ENCODE measurements at regions not wholly inside any gene's neighbourhood (a gene's known extent, or its start where the extent isn't known, plus 50 kb on each side); places are given as distances from the start of the nearest gene placed in this dataset.
"Not testable (repeated sequence)": the region's sequence is repeated elsewhere in the genome, so short reads cannot be mapped to it uniquely, and the experiment has no call there.

- DNase-seq, result no peak
- intact Hi-C loops (cut with DNase I; ENCODE audit: low total_unique reads), result no loop called here
- TF ChIP-seq CTCF (IDR thresholded peaks at IDR 0.05), result no peak
- no peak overlapping the region for H3K4me3 ChIP-seq
- no peak overlapping the region for H3K27ac ChIP-seq
- no peaks in the 10 kb centered on the region for H3K36me3 ChIP-seq
- H3K9me3 ChIP-seq, result no peaks in the 10 kb centered on the region
- no peaks in the 10 kb centered on the region for H3K4me1 ChIP-seq
- no peaks in the 10 kb centered on the region for H3K27me3 ChIP-seq
These were observed 114.1 kb downstream of the RAB38 start for GRCh38 chr11:88061111-88061510.

- H3K4me1 ChIP-seq, result no peaks in the 10 kb centered on the region
- TF ChIP-seq CTCF (IDR thresholded peaks at IDR 0.05), result no peak
- H3K27ac ChIP-seq, result no peak overlapping the region
- intact Hi-C loops (cut with DNase I; ENCODE audit: low total_unique reads), result no loop called here
- no peak for DNase-seq
- H3K9me3 ChIP-seq, result no peaks in the 10 kb centered on the region
- no peaks in the 10 kb centered on the region for H3K27me3 ChIP-seq
- H3K4me3 ChIP-seq, result no peak overlapping the region
- H3K36me3 ChIP-seq, result no peaks in the 10 kb centered on the region
These were observed 115.9 kb downstream of the RAB38 start for GRCh38 chr11:88059326-88059725.

GRCh38 chr11:88051396-88051795, 123.8 kb downstream of the RAB38 start:
- Histone ChIP-seq H3K4me3 (no peak overlapping the region), H3K4me1 (no peaks in the 10 kb centered on the region), H3K36me3 (no peaks in the 10 kb centered on the region), H3K27ac (no peak overlapping the region), H3K9me3 (no peaks in the 10 kb centered on the region), H3K27me3 (no peaks in the 10 kb centered on the region)
- DNase-seq, result no peak
- intact Hi-C loops (cut with DNase I; ENCODE audit: low total_unique reads), result no loop called here
- TF ChIP-seq CTCF (IDR thresholded peaks at IDR 0.05), result no peak

- no peak for DNase-seq
- Histone ChIP-seq H3K27ac (no peak overlapping the region), H3K4me3 (no peak overlapping the region), H3K27me3 (no peaks in the 10 kb centered on the region), H3K4me1 (no peaks in the 10 kb centered on the region), H3K9me3 (no peaks in the 10 kb centered on the region), H3K36me3 (no peaks in the 10 kb centered on the region)
- no peak for TF ChIP-seq CTCF (IDR thresholded peaks at IDR 0.05)
- intact Hi-C loops (cut with DNase I; ENCODE audit: low total_unique reads), result no loop called here
These were observed 125.0 kb downstream of the RAB38 start for GRCh38 chr11:88050247-88050646.

- DNase-seq; H3K36me3 ChIP-seq; H3K4me3 ChIP-seq; intact Hi-C loops (cut with DNase I; ENCODE audit: low total_unique reads); H3K9me3 ChIP-seq; H3K4me1 ChIP-seq; H3K27me3 ChIP-seq; H3K27ac ChIP-seq: not testable (repeated sequence)
These were observed 130.0 kb downstream of the RAB38 start for GRCh38 chr11:88045288-88045687.

GRCh38 chr11:88044658-88045057, 130.6 kb downstream of the RAB38 start:
- DNase-seq; H3K9me3 ChIP-seq; H3K4me1 ChIP-seq; H3K27me3 ChIP-seq; intact Hi-C loops (cut with DNase I; ENCODE audit: low total_unique reads); H3K27ac ChIP-seq; H3K36me3 ChIP-seq; H3K4me3 ChIP-seq: not testable (repeated sequence)

- Histone ChIP-seq H3K9me3 (no peaks in the 10 kb centered on the region), H3K4me3 (no peak overlapping the region), H3K36me3 (no peaks in the 10 kb centered on the region), H3K27ac (no peak overlapping the region), H3K27me3 (no peaks in the 10 kb centered on the region), H3K4me1 (no peaks in the 10 kb centered on the region)
- TF ChIP-seq CTCF (IDR thresholded peaks at IDR 0.05), result no peak
- intact Hi-C loops (cut with DNase I; ENCODE audit: low total_unique reads), result no loop called here
- DNase-seq, result no peak
These were observed 132.1 kb downstream of the RAB38 start for GRCh38 chr11:88043149-88043548.

All from tibial artery (tissue), 4 donors.